ENCODE measurements at regions not wholly inside any gene's neighbourhood (a gene's known extent, or its start where the extent isn't known, plus 50 kb on each side); places are given as distances from the start of the nearest gene placed in this dataset.

DNA sequence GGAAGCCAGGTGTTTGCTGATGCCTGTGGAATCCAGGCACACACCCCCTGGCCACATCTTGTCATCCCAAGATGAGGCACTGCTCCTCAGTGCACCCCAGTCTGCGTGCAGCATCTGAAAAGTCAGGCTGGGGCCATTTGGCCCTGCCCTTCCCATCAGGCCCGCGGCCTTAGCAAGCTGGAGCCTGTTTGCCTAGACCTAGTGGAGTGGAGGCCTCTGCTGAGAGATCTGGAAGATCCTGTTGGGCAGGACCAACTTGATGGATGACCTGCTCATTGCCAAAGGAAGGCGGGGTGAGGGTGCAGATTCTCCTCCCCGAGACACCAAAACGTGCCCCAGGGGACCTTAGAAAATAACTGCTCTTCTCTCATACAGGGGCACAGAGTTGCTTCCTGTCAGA lies 220.2 kb downstream of the SHQ1 start:
- ATAC-seq = no peak
- H3K4me1 ChIP-seq = no peaks in the 10 kb centered on the region
- TF ChIP-seq EP300 (IDR thresholded peaks at IDR 0.05) = no peak
- TF ChIP-seq CTCF (IDR thresholded peaks at IDR 0.05) = no peak
- no peak for TF ChIP-seq POLR2A (IDR thresholded peaks at IDR 0.05)
- no peak for TF ChIP-seq POLR2AphosphoS5 (IDR thresholded peaks at IDR 0.05)
- no CpG with 5 or more reads among the region's 6 CpGs for WGBS, 2 donors (ENCODE audit: low coverage in 1 of 2)
- no peaks in the 10 kb centered on the region for H3K9me3 ChIP-seq
- H3K4me3 ChIP-seq = no peak overlapping the region
- no peaks in the 10 kb centered on the region for H3K36me3 ChIP-seq
- H3K27me3 ChIP-seq = no peaks in the 10 kb centered on the region
- no peak overlapping the region for H3K27ac ChIP-seq

DNA sequence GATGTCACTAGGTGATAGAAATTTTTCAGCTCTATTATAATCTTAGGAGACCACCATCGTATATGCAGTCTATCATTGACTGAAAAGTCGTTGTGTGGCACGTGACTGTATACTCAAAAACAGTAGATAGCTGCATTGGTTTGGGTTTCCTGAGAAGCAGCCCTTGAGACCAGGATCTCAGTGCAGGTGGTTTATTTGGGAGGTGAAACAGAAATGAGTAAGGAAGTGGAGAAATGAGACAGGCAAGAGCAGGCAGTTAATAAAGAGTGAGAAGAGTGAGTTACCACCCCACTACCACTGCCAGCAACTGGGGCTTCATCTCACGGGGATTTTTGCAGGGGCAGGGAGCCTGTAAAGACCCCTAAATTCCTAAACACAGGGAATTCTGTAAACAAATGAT lies 221.0 kb downstream of the SHQ1 start:
- H3K4me3 ChIP-seq = no peak overlapping the region
- H3K27ac ChIP-seq = no peak overlapping the region
- H3K27me3 ChIP-seq = no peaks in the 10 kb centered on the region
- no peaks in the 10 kb centered on the region for H3K9me3 ChIP-seq
- H3K4me1 ChIP-seq = no peaks in the 10 kb centered on the region
- ATAC-seq = no peak
- TF ChIP-seq POLR2AphosphoS5 (IDR thresholded peaks at IDR 0.05) (no peak), CTCF (IDR thresholded peaks at IDR 0.05) (no peak), POLR2A (IDR thresholded peaks at IDR 0.05) (no peak), EP300 (IDR thresholded peaks at IDR 0.05) (no peak)
- no peaks in the 10 kb centered on the region for H3K36me3 ChIP-seq
- 67 to 78% methylated on average over 3 to 4 of the region's 4 CpGs for WGBS, 2 donors (ENCODE audit: low coverage in 1 of 2)

GRCh38 chr3:72625602-72626337 lies 222.5 kb downstream of the SHQ1 start:
- no peak for TF ChIP-seq POLR2AphosphoS5 (IDR thresholded peaks at IDR 0.05)
- Histone ChIP-seq H3K27me3 (no peaks in the 10 kb centered on the region), H3K27ac (no peak overlapping the region), H3K4me3 (no peak overlapping the region), H3K36me3 (no peaks in the 10 kb centered on the region), H3K9me3 (no peaks in the 10 kb centered on the region), H3K4me1 (no peaks in the 10 kb centered on the region)
- no peak for ATAC-seq
- WGBS, 2 donors (ENCODE audit: low coverage in 1 of 2) = 79 to 90% methylated on average over 11 to 14 of the region's 14 CpGs

DNA sequence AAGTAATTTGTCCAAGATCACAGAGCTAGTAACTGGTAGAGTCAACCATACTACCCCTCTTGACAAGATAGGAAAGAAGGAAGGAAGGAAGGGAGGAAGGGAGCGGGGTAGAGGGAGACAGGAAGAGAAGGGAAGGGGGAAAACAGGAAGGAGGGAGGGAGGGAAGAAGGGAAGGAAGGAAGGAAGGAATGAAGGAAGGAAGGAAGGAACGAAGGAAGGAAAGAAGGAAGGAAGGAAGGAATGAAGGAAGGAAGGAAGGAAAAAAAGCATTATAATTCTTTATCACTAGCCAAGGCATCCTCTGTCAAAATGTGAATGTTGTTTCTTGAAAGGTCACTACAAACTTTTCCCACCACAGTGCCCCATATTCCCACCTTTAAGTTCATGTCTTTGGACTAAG lies 223.6 kb downstream of the SHQ1 start:
- 60 to 79% methylated on average over 1 to 2 of the region's 2 CpGs for WGBS, 2 donors (ENCODE audit: low coverage in 1 of 2)

GRCh38 chr3:72618739-72619138 lies 229.5 kb downstream of the SHQ1 start:
- ATAC-seq = no peak
- no peak overlapping the region for H3K27ac ChIP-seq
- WGBS, 2 donors (ENCODE audit: low coverage in 1 of 2) = 77 to 81% methylated on average over 4 to 6 of the region's 6 CpGs

More for the DNA sequence above, 223.6 kb downstream of the SHQ1 start:
- Histone ChIP-seq H3K27ac (no peak overlapping the region), H3K4me3 (no peak overlapping the region), H3K9me3 (no peaks in the 10 kb centered on the region), H3K27me3 (no peaks in the 10 kb centered on the region), H3K36me3 (no peaks in the 10 kb centered on the region), H3K4me1 (no peaks in the 10 kb centered on the region)
- no peak for ATAC-seq
- TF ChIP-seq POLR2AphosphoS5 (IDR thresholded peaks at IDR 0.05) (no peak), EP300 (IDR thresholded peaks at IDR 0.05) (no peak), CTCF (IDR thresholded peaks at IDR 0.05) (no peak), POLR2A (IDR thresholded peaks at IDR 0.05) (no peak)

More at GRCh38 chr3:72618739-72619138, 229.5 kb downstream of the SHQ1 start:
- Histone ChIP-seq H3K4me1 (no peaks in the 10 kb centered on the region), H3K27me3 (no peaks in the 10 kb centered on the region), H3K4me3 (no peak overlapping the region), H3K36me3 (no peaks in the 10 kb centered on the region), H3K9me3 (peaks cover 0 to 12% (median 0%) of the 10 kb centered on the region in 3 donors)
- TF ChIP-seq POLR2A (IDR thresholded peaks at IDR 0.05) (no peak), EP300 (IDR thresholded peaks at IDR 0.05) (no peak), CTCF (IDR thresholded peaks at IDR 0.05) (no peak), POLR2AphosphoS5 (IDR thresholded peaks at IDR 0.05) (no peak)

All from gastroesophageal sphincter (tissue), 4 donors.